ENCODE measurements at regions not wholly inside any gene's neighbourhood (a gene's known extent, or its start where the extent isn't known, plus 50 kb on each side); places are given as distances from the start of the nearest gene placed in this dataset.
"Not testable (repeated sequence)": the region's sequence is repeated elsewhere in the genome, so short reads cannot be mapped to it uniquely, and the experiment has no call there.

- POLR2A ChIA-PET; H3K27me3 Mint-ChIP-seq; H3K4me1 Mint-ChIP-seq; H3K27me3 ChIP-seq (replicated peaks in 1 of 4; ENCODE audit: control extremely low read depth in 1 of 4, control insufficient read depth in 3 of 4, insufficient read depth in 4 of 4, low read length in 3 of 4); H3K79me2 ChIP-seq (ENCODE audit: control insufficient read depth, insufficient read depth, low read length); ATAC-seq (ENCODE audit: low read depth); H3K9me3 Mint-ChIP-seq (ENCODE audit: insufficient read depth); H3K4me2 ChIP-seq (replicated peaks; ENCODE audit: low read depth, low read length, poor library complexity, severe bottlenecking); H3K9me3 ChIP-seq (ENCODE audit: control extremely low read depth in 1 of 3, control insufficient read depth in 2 of 3, insufficient read depth in 1 of 3, low read length in 2 of 3); H3K4me1 ChIP-seq (ENCODE audit: control insufficient read depth in 2 of 2, insufficient read depth in 2 of 2, low read length in 2 of 2); H4K20me1 ChIP-seq (ENCODE audit: control insufficient read depth, insufficient read depth, low read length, poor library complexity, severe bottlenecking); H3K4me3 Mint-ChIP-seq; H3K9ac ChIP-seq (ENCODE audit: low read length); H2AFZ ChIP-seq (ENCODE audit: insufficient read depth, low read depth, low read length, poor library complexity, severe bottlenecking); H3K36me3 ChIP-seq (replicated peaks in 1 of 2; ENCODE audit: control extremely low read depth in 1 of 2, control insufficient read depth in 1 of 2, extremely low read depth in 1 of 2, insufficient read depth in 2 of 2, low read length in 1 of 2); H3K27ac ChIP-seq (ENCODE audit: low read length in 2 of 2); H3K4me3 ChIP-seq (ENCODE audit: control extremely low read depth in 1 of 5, extremely low read depth in 1 of 5, insufficient read depth in 1 of 5, low read depth in 2 of 5, low read length in 4 of 5); DNase-seq; H3K27ac Mint-ChIP-seq; intact Hi-C loops (cut with micrococcal nuclease); CTCF ChIA-PET: not testable (repeated sequence)
- WGBS (ENCODE audit: insufficient coverage): no CpG with 5 or more reads among the region's 2 CpGs
These were observed 187.2 kb upstream of the IRF2BP2 start for GRCh38 chr1:234797216-234797615.

GRCh38 chr1:234796438-234796792 lies 186.4 kb upstream of the IRF2BP2 start:
- H3K27ac Mint-ChIP-seq; H3K4me1 Mint-ChIP-seq; H3K4me2 ChIP-seq (replicated peaks; ENCODE audit: low read depth, low read length, poor library complexity, severe bottlenecking); H3K79me2 ChIP-seq (ENCODE audit: control insufficient read depth, insufficient read depth, low read length); H3K4me3 ChIP-seq (ENCODE audit: control extremely low read depth in 1 of 5, extremely low read depth in 1 of 5, insufficient read depth in 1 of 5, low read depth in 2 of 5, low read length in 4 of 5); H3K4me3 Mint-ChIP-seq; POLR2A ChIA-PET; H3K36me3 ChIP-seq (replicated peaks in 1 of 2; ENCODE audit: control extremely low read depth in 1 of 2, control insufficient read depth in 1 of 2, extremely low read depth in 1 of 2, insufficient read depth in 2 of 2, low read length in 1 of 2); H3K27me3 ChIP-seq (replicated peaks in 1 of 4; ENCODE audit: control extremely low read depth in 1 of 4, control insufficient read depth in 3 of 4, insufficient read depth in 4 of 4, low read length in 3 of 4); CTCF ChIA-PET; H3K9ac ChIP-seq (ENCODE audit: low read length); H3K27me3 Mint-ChIP-seq; ATAC-seq (ENCODE audit: low read depth); H3K27ac ChIP-seq (ENCODE audit: low read length in 2 of 2); DNase-seq; H3K9me3 Mint-ChIP-seq (ENCODE audit: insufficient read depth); H2AFZ ChIP-seq (ENCODE audit: insufficient read depth, low read depth, low read length, poor library complexity, severe bottlenecking); H4K20me1 ChIP-seq (ENCODE audit: control insufficient read depth, insufficient read depth, low read length, poor library complexity, severe bottlenecking); intact Hi-C loops (cut with micrococcal nuclease); H3K4me1 ChIP-seq (ENCODE audit: control insufficient read depth in 2 of 2, insufficient read depth in 2 of 2, low read length in 2 of 2); H3K9me3 ChIP-seq (ENCODE audit: control extremely low read depth in 1 of 3, control insufficient read depth in 2 of 3, insufficient read depth in 1 of 3, low read length in 2 of 3): not testable (repeated sequence)
- no CpG with 5 or more reads among the region's 2 CpGs for WGBS (ENCODE audit: insufficient coverage)

- H3K4me2 ChIP-seq (replicated peaks; ENCODE audit: low read depth, low read length, poor library complexity, severe bottlenecking); POLR2A ChIA-PET; H3K27me3 ChIP-seq (replicated peaks in 1 of 4; ENCODE audit: control extremely low read depth in 1 of 4, control insufficient read depth in 3 of 4, insufficient read depth in 4 of 4, low read length in 3 of 4); H3K4me3 ChIP-seq (ENCODE audit: control extremely low read depth in 1 of 5, extremely low read depth in 1 of 5, insufficient read depth in 1 of 5, low read depth in 2 of 5, low read length in 4 of 5); H3K9me3 ChIP-seq (ENCODE audit: control extremely low read depth in 1 of 3, control insufficient read depth in 2 of 3, insufficient read depth in 1 of 3, low read length in 2 of 3); H4K20me1 ChIP-seq (ENCODE audit: control insufficient read depth, insufficient read depth, low read length, poor library complexity, severe bottlenecking); H3K27me3 Mint-ChIP-seq; H3K9ac ChIP-seq (ENCODE audit: low read length); intact Hi-C loops (cut with micrococcal nuclease); H3K36me3 ChIP-seq (replicated peaks in 1 of 2; ENCODE audit: control extremely low read depth in 1 of 2, control insufficient read depth in 1 of 2, extremely low read depth in 1 of 2, insufficient read depth in 2 of 2, low read length in 1 of 2); DNase-seq; H3K27ac ChIP-seq (ENCODE audit: low read length in 2 of 2); H3K79me2 ChIP-seq (ENCODE audit: control insufficient read depth, insufficient read depth, low read length); ATAC-seq (ENCODE audit: low read depth); CTCF ChIA-PET; H3K4me1 ChIP-seq (ENCODE audit: control insufficient read depth in 2 of 2, insufficient read depth in 2 of 2, low read length in 2 of 2); H3K27ac Mint-ChIP-seq; H3K9me3 Mint-ChIP-seq (ENCODE audit: insufficient read depth); H3K4me3 Mint-ChIP-seq; H3K4me1 Mint-ChIP-seq; H2AFZ ChIP-seq (ENCODE audit: insufficient read depth, low read depth, low read length, poor library complexity, severe bottlenecking): not testable (repeated sequence)
- WGBS (ENCODE audit: insufficient coverage): no CpG with 5 or more reads among the region's 7 CpGs
These were observed 185.9 kb upstream of the IRF2BP2 start for GRCh38 chr1:234795711-234796437.

- intact Hi-C loops (cut with micrococcal nuclease); H3K4me1 Mint-ChIP-seq; H3K79me2 ChIP-seq (ENCODE audit: control insufficient read depth, insufficient read depth, low read length); H2AFZ ChIP-seq (ENCODE audit: insufficient read depth, low read depth, low read length, poor library complexity, severe bottlenecking); H3K27ac Mint-ChIP-seq; H3K36me3 ChIP-seq (replicated peaks in 1 of 2; ENCODE audit: control extremely low read depth in 1 of 2, control insufficient read depth in 1 of 2, extremely low read depth in 1 of 2, insufficient read depth in 2 of 2, low read length in 1 of 2); H3K27me3 Mint-ChIP-seq; H3K27me3 ChIP-seq (replicated peaks in 1 of 4; ENCODE audit: control extremely low read depth in 1 of 4, control insufficient read depth in 3 of 4, insufficient read depth in 4 of 4, low read length in 3 of 4); H3K4me3 ChIP-seq (ENCODE audit: control extremely low read depth in 1 of 5, extremely low read depth in 1 of 5, insufficient read depth in 1 of 5, low read depth in 2 of 5, low read length in 4 of 5); H3K9ac ChIP-seq (ENCODE audit: low read length); H3K27ac ChIP-seq (ENCODE audit: low read length in 2 of 2); ATAC-seq (ENCODE audit: low read depth); H3K4me1 ChIP-seq (ENCODE audit: control insufficient read depth in 2 of 2, insufficient read depth in 2 of 2, low read length in 2 of 2); H3K4me3 Mint-ChIP-seq; POLR2A ChIA-PET; DNase-seq; H3K9me3 Mint-ChIP-seq (ENCODE audit: insufficient read depth); H3K9me3 ChIP-seq (ENCODE audit: control extremely low read depth in 1 of 3, control insufficient read depth in 2 of 3, insufficient read depth in 1 of 3, low read length in 2 of 3); H4K20me1 ChIP-seq (ENCODE audit: control insufficient read depth, insufficient read depth, low read length, poor library complexity, severe bottlenecking); H3K4me2 ChIP-seq (replicated peaks; ENCODE audit: low read depth, low read length, poor library complexity, severe bottlenecking); CTCF ChIA-PET: not testable (repeated sequence)
- WGBS (ENCODE audit: insufficient coverage): no CpG with 5 or more reads among the region's 3 CpGs
These were observed 185.0 kb upstream of the IRF2BP2 start for GRCh38 chr1:234795007-234795406.
